HepG2 (cell line): ENCODE measurements at regions not wholly inside any gene's neighbourhood (a gene's known extent, or its start where the extent isn't known, plus 50 kb on each side); places are given as distances from the start of the nearest gene placed in this dataset.

Source experiments
- CHD2 ChIP-seq: IDR thresholded peaks from 2 replicates; pipeline ENCODE4 v1.6.1; 2011; ENCODE audit warnings: low read depth, low read length, improper control_type of control experiment
- HOXA9 ChIP-seq: sonication (generic); formaldehyde crosslinking; IDR thresholded peaks from 2 replicates; pipeline ENCODE4 v1.8.1; 2022; ENCODE audit warnings: missing genetic modification reagents, mild to moderate bottlenecking, moderate library complexity, borderline replicate concordance
- ISL2 ChIP-seq: sonication (generic); formaldehyde crosslinking; IDR thresholded peaks from 2 replicates; pipeline ENCODE4 v1.5.0; 2020; ENCODE audit warnings: missing genetic modification reagents
- NR2F1 ChIP-seq, 2 experiments: fragments of 450-650 bp in 1 of 2; formaldehyde crosslinking in 1 of 2; IDR thresholded peaks; 2 replicates each; pipeline versions ENCODE4 v1.5.0 to v1.6.1; 2016 to 2020; ENCODE audit warnings: mild to moderate bottlenecking in 1 of 2, missing compliant biosample characterization in 1 of 2, missing genetic modification reagents in 1 of 2, moderate library complexity in 1 of 2
- SMC3 ChIP-seq: IDR thresholded peaks from 2 replicates; pipeline ENCODE4 v1.6.1; 2011; ENCODE audit warnings: low read length, improper control_type of control experiment
- USF2 ChIP-seq, 2 experiments: sonication (generic) in 1 of 2; formaldehyde crosslinking in 1 of 2; IDR thresholded peaks; 2 replicates each; pipeline versions ENCODE4 v1.5.1 to v1.6.1; 2011 to 2020; ENCODE audit warnings: borderline replicate concordance in 1 of 2, low read depth in 1 of 2, low read length in 1 of 2, mild to moderate bottlenecking in 1 of 2, missing genetic modification reagents in 1 of 2, moderate library complexity in 1 of 2
- ZFP91 ChIP-seq: sonication (generic); formaldehyde crosslinking; IDR thresholded peaks from 2 replicates; pipeline ENCODE4 v1.9.0; 2022; ENCODE audit warnings: missing genetic modification reagents, mild to moderate bottlenecking, borderline replicate concordance
- ZNF34 ChIP-seq: sonication (generic); formaldehyde crosslinking; IDR thresholded peaks from 2 replicates; pipeline ENCODE4 v1.4.0; 2020; ENCODE audit warnings: mild to moderate bottlenecking, missing genetic modification reagents, borderline replicate concordance
- TF ChIP-seq, protein P1 (sequence below): sonication (generic); formaldehyde crosslinking; IDR thresholded peaks from 2 replicates; pipeline ENCODE4 v1.4.0; 2020; ENCODE audit warnings: missing genetic modification reagents

GRCh38 chr4:171049380-171049779 is 763.8 kb upstream of the GALNTL6 start (continued):
- TF ChIP-seq USF2 (IDR thresholded peaks at IDR 0.05; ENCODE audit: low read depth, low read length) (no peak), USF2 (CRISPR knock-in tag; IDR thresholded peaks at IDR 0.05; ENCODE audit: borderline replicate concordance) (no peak), CHD2 (no peak), NR2F1 (CRISPR knock-in tag; IDR thresholded peaks at IDR 0.05) (no peak), ZNF34 (CRISPR knock-in tag) (no peak), ZFP91 (CRISPR knock-in tag) (no peak), ISL2 (CRISPR knock-in tag) (no peak), HOXA9 (CRISPR knock-in tag) (no peak), SMC3 (no peak)
- TF ChIP-seq, protein P1, sequence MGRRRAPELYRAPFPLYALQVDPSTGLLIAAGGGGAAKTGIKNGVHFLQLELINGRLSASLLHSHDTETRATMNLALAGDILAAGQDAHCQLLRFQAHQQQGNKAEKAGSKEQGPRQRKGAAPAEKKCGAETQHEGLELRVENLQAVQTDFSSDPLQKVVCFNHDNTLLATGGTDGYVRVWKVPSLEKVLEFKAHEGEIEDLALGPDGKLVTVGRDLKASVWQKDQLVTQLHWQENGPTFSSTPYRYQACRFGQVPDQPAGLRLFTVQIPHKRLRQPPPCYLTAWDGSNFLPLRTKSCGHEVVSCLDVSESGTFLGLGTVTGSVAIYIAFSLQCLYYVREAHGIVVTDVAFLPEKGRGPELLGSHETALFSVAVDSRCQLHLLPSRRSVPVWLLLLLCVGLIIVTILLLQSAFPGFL (CRISPR knock-in tag) = no peak
